GM18909 (cell line): ENCODE measurements at regions not wholly inside any gene's neighbourhood (a gene's known extent, or its start where the extent isn't known, plus 50 kb on each side); places are given as distances from the start of the nearest gene placed in this dataset.
"Not testable (repeated sequence)": the region's sequence is repeated elsewhere in the genome, so short reads cannot be mapped to it uniquely, and the experiment has no call there.

ENCODE experiments used
- ATAC-seq: cut with Tn5 transposase; IDR thresholded peaks from one replicate; pipeline ENCODE4 v1.9.1; 2021; ENCODE audit warnings: mild to moderate bottlenecking; ENCODE audit not compliant: unreplicated experiment, poor library complexity

- ATAC-seq = no peak
Observed at GRCh38 chr2:83827618-83828017, 631.5 kb downstream of the SUCLG1 start.

DNA sequence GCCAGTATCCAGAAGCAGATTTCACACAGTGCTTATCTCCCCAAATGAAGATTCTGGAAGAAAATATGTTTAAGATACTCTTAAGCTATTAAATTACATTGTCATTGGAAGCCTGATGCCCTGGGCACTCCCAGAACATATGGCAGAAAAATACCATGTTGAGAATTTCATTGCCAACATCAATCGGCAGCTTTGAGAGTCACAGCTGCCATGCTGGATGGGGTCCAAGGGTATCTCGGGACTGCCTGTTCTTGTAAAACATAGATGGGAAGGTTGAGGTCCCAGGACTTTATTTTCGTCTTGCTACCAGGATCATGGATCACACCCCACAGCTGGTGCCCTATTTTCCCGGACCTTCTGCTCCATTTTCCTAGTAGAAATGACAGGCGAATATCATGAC lies 632.5 kb downstream of the SUCLG1 start:
- ATAC-seq = no peak

DNA sequence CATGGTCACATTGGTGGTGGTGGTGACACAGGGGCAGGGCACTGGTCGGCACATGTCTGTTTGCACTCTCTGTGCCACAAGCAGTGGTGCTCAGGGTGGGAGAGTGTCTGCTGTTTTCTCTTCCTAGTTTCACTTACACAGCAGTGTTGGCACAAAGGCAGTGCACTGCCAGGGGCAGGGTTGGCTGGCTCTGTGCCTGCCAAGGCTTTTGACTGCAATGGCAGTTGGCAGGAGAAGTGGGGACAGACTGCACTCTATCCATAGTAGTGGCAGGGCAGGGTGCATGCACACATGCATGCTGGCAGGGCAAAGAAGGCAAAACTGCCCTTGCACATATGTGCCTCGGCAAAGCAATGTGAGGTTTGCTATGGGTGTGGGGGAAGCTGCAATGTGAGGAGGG lies 635.9 kb downstream of the SUCLG1 start:
- no peak for ATAC-seq

- ATAC-seq = no peak
Observed at GRCh38 chr2:83817511-83817910, 641.6 kb downstream of the SUCLG1 start.

DNA sequence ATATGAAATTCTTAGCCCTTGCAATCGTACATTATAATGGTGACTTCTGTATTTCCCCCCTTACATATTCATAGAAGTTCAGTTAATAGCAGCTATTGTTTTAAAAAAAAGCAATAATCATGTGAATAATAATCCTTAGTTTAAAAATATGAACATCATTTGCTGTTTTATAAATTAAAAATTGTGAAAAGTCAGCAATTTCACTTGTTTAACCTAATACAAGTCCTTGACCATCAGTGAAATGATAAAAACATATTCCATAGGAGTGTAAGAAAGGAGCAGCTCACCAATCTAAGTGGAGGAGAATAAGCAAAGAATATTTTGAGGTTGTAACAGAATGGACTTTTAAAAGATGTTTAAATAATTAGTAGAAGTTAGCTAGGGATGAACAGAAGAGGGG lies 650.2 kb downstream of the SUCLG1 start:
- no peak for ATAC-seq

- ATAC-seq = no peak
Observed at GRCh38 chr2:83802604-83803003, 656.5 kb downstream of the SUCLG1 start.

DNA sequence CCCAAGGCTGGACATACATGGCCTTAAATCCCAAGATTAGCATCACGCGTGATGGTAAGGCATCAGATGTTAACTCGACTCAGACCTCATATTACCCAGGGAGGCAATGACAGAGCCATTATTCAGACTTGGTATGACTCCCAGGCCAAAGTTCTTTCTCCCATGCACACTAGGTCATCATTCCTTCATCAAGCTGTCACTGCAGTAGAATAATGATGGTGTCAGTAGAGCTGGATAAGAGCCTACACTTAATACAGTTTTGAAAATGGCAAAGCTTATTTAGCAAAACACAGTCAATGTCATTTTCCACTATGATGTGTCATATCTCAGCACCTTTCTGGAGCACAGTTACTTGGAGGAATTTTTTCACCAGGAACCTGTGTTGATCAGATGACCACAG lies 663.3 kb downstream of the SUCLG1 start:
- no peak for ATAC-seq

- ATAC-seq = not testable (repeated sequence)
Observed at GRCh38 chr2:83790467-83790866, 668.6 kb downstream of the SUCLG1 start.

GRCh38 chr2:83789674-83790073 lies 669.4 kb downstream of the SUCLG1 start:
- not testable (repeated sequence) for ATAC-seq

GRCh38 chr2:83788938-83789566 lies 670.0 kb downstream of the SUCLG1 start:
- ATAC-seq = not testable (repeated sequence)

- no peak for ATAC-seq
Observed at GRCh38 chr2:83787189-83787588, 671.9 kb downstream of the SUCLG1 start.

DNA sequence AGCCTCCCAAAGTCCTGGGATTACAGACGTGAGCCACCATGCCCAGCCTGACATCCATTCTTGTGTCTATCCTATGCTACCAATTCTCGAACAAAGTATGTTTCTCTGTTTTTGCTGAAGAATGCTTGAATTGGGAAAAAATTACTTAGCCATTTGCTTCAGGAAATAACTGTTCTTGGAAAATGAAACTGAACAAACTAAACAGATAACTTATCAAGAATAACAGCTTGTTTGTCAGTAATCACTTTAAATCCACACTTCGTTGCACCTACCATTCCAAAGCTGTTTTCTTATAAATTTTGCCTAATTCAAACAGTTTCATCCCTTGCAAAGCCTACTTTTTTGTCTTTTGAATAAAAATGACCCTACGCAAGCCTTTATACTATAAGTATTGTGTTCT lies 672.9 kb downstream of the SUCLG1 start:
- no peak for ATAC-seq

DNA sequence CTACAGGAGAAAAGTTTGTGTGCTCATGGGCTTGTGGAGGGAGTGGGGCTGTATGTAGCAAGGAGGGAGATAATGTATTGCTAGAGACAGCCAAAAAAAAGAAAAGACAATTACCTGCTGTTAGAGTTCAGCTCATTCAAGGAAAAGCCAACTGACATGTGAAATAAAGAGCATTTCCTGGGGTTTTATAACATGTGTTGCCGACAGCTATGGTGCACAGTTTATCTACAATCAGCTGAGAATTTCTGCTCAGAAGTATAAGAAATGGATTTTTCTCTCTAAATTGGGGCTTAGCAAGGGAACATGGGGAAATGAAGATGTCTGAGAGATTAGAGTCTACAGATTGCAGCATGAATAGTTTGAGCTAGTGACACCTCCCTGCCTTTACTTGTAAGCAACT lies 674.1 kb downstream of the SUCLG1 start:
- no peak for ATAC-seq

DNA sequence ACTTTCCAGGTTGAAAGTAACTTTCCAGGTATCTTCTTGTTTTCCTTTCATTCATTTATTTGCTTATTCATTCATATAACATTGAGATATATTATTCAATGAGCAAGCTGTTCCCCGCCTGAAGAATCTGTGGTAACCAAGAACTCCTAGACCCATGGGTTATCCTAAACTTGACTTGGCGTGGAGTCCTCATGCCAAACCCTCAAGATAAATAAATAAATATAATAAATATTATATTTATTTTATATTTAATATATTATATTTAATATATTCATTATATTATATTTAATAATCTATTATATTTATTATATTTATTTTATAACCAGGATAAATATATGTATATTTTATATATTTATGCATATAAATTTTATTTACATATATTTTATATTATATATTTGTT lies 674.8 kb downstream of the SUCLG1 start:
- ATAC-seq = no peak

GRCh38 chr2:83782122-83782521 lies 677.0 kb downstream of the SUCLG1 start:
- ATAC-seq = no peak

DNA sequence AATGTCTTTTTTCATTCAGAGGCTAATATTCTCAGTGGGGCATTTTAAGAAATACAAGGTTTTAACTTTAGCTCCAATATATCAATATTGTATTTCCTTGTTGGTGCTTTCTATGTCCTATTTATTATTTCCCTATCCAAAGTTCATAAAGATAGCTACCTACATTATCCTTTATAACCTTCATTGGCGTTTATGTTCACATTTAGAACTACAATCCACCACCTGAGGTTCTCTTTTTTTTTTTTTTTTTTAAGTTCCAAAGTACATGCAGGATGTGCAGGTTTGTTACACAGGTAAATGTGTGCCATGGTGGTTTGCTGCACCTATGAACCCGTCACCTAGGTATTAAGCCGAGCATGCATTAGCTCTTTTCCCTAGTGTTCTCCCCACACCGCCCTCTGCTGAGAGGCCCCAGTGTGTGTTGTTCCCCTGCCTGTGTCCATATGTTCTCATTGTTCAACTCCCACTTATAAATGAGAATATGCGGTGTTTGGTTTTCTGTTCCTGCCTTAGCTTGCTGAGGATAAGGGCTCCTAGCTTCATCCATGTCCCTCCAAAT lies 694.6 kb downstream of the SUCLG1 start:
- ATAC-seq = no peak

DNA sequence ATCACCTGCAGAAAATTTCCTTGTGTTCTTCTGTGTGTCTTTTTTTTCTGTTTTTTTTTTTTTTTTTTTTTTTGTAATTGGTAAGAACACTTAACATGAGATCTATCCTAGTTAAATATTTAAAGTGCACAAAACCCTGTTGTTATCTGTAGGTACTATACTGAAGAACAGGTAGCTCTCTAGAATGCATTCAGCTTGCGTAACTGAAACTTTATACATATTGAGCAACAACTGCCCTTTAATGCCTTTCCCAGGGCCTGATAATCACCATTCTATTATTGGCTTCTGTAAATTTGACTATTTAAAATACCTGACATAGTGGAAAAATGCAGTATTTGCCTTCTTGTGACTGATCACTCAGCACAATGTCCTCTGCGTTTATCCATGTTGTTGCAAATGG lies 701.8 kb downstream of the SUCLG1 start:
- no peak for ATAC-seq

DNA sequence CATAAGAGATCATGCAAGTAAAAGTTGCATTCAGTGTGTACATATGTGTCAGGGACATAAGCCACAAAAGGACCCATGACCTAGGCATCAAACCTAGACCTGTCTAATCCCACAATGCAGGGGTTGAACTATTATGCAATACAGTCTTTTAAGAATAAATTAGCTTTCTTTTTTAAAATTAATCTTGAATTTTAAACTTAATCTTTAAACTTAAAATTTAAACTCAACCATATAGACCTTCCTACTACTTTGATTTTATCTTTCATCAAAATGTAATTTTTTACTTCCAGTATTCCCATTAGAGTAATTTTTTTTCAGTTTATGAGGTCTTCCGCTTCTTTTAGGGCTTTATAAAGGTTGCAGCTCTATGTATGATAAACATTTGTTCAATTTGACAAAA lies 702.9 kb downstream of the SUCLG1 start:
- ATAC-seq = no peak

GRCh38 chr2:83747141-83747540 lies 711.9 kb downstream of the SUCLG1 start:
- no peak for ATAC-seq

DNA sequence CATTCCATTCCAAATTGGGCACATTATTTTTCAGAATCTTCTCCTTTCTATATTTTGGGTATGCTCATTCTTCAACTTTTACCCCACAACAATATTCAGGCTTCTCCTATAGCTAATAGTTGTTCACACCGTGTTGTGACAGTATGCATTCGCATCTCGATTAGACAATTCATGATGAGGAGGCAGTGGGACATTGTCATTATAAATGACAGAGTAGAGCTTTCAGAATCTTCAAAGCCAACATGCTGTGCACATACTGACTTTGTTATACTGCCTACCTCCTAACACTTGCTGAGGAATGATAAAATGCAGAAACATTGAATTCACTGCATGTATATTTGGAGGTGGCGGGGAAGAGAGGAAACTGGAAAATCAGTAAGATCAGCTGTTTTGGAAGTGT lies 714.2 kb downstream of the SUCLG1 start:
- no peak for ATAC-seq

DNA sequence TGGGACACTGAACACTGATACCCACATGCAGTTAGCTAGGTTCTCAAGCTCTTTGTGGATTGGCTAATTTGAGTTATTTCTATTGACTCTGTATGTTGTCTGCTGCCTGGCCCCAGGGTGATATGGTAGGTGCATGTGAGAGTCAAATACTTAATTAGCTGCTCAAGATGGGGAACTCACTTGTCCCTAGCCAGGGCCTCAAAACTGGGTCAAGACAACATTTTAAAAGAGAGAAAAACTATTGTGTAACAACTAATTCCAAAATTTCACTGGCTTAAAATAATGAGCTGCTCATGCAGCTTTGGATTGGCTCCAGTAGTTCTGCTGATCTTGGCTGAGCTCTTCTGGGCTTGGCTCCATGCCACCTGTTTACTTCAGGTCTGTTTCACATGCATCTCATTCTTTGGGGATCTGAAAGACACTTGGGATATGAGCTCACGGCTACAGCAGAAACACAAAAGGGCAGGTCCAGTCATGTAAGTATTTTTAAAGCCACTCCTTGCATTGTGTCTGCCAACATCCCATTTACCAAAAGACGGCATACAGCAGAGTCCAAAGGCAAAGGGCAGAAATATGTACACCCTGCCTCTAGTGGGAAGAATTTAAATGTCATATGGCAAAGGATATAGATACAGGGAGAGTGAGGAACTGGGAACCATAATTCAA lies 716.8 kb downstream of the SUCLG1 start:
- ATAC-seq = no peak

DNA sequence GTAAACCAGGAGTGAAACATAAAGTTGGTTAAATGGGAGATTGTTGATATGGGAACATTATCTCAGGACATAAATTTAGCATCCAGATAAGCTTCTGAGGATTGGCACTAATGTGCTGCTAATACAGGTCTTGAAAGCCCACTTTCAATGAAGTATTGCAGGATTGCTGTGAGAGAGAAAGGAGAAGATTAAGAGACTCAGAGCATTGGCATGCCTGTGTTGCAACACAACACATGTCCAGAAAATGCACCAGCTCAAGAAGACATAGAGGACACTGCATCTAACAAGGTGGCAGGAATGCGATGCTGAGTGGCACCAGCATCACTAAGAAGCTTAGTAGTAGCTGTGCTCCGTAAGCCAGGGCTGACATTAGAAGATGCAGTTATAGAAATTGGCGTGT lies 728.9 kb downstream of the SUCLG1 start:
- no peak for ATAC-seq
